OCI-LY3 (cell line): ENCODE measurements at regions not wholly inside any gene's neighbourhood (a gene's known extent, or its start where the extent isn't known, plus 50 kb on each side); places are given as distances from the start of the nearest gene placed in this dataset.
"Not testable (repeated sequence)": the region's sequence is repeated elsewhere in the genome, so short reads cannot be mapped to it uniquely, and the experiment has no call there.

Source experiments
- H2AFZ ChIP-seq: fragments of 200-600, 300-600 bp; shearing (Covaris generic); 2 replicates; pipeline ENCODE4 v1.6.0; 2014; ENCODE audit warnings: antibody characterized with exemption, low read depth, low read length
- H3K27ac ChIP-seq: fragments of 200-600, 300-600 bp; sonication (generic); 2 replicates; pipeline ENCODE4 v1.5.1; 2014; ENCODE audit warnings: mild to moderate bottlenecking, low read length, moderate library complexity, mixed read lengths
- H3K27me3 ChIP-seq: fragments of 200-600, 300-600 bp; sonication (generic); 2 replicates; pipeline ENCODE4 v1.6.1; 2014; ENCODE audit warnings: low read depth, low read length, mixed read lengths
- H3K36me3 ChIP-seq: fragments of 200-600, 300-600 bp; sonication (generic); replicated peaks from 2 replicates; pipeline ENCODE3; 2014; ENCODE audit warnings: low read depth, low read length, mixed read lengths
- H3K4me1 ChIP-seq: fragments of 300-600, 200-600 bp; sonication (generic); 2 replicates; pipeline ENCODE4 v1.6.1; 2014; ENCODE audit warnings: low read length, mixed read lengths
- H3K4me2 ChIP-seq: fragments of 200-600, 300-600 bp; sonication (generic); 2 replicates; pipeline ENCODE4 v1.6.1; 2014; ENCODE audit warnings: low read length, mixed read lengths
- H3K4me3 ChIP-seq: fragments of 300-600, 200-600 bp; sonication (generic); 2 replicates; pipeline ENCODE4 v1.5.1; 2014; ENCODE audit warnings: antibody characterized with exemption, mild to moderate bottlenecking, low read length, moderate library complexity
- H3K79me2 ChIP-seq: fragments of 300-600, 200-600 bp; shearing (Covaris generic); 2 replicates; pipeline ENCODE4 v1.6.1; 2014; ENCODE audit warnings: mild to moderate bottlenecking, low read length, mixed read lengths
- H3K9ac ChIP-seq: fragments of 300-600, 200-600 bp; shearing (Covaris generic); 2 replicates; pipeline ENCODE4 v1.6.0; 2014; ENCODE audit warnings: mild to moderate bottlenecking, low read length, moderate library complexity
- H3K9me3 ChIP-seq: fragments of 200-600, 300-600 bp; shearing (Covaris generic); 2 replicates; pipeline ENCODE4 v1.6.1; 2014; ENCODE audit warnings: low read length, mixed read lengths; ENCODE audit not compliant: insufficient read depth
- H4K20me1 ChIP-seq: fragments of 200-600, 300-600 bp; sonication (generic); 2 replicates; pipeline ENCODE4 v1.6.1; 2016; ENCODE audit warnings: low read length, mixed read lengths; ENCODE audit not compliant: insufficient read depth
- CTCF ChIP-seq: fragments of 200-600, 300-600 bp; sonication (generic); IDR thresholded peaks from 2 replicates; pipeline ENCODE4 v1.5.1; 2014; ENCODE audit warnings: antibody characterized with exemption, low read length, low read depth
- EZH2phosphoT487 ChIP-seq: fragments of 200-600 bp; shearing (Covaris generic); IDR thresholded peaks from 2 replicates; pipeline ENCODE4 v1.6.1; 2018; ENCODE audit warnings: antibody characterized with exemption, mixed run types, low read depth

- no peak overlapping the region for H3K27ac ChIP-seq
- H3K9me3 ChIP-seq, result 0 out of 2 replicates have a peak, but pooled peaks cover 3% of the 10 kb centered on the region
- H3K27me3 ChIP-seq, result no peaks in the 10 kb centered on the region
- H3K9ac ChIP-seq, result no peak overlapping the region
- no peak overlapping the region for H2AFZ ChIP-seq
- H3K36me3 ChIP-seq, result no peaks in the 10 kb centered on the region
- no peak overlapping the region for H3K4me3 ChIP-seq
- H3K4me2 ChIP-seq, result no peak overlapping the region
- no peaks in the 10 kb centered on the region for H3K4me1 ChIP-seq
- no peaks in the 10 kb centered on the region for H4K20me1 ChIP-seq
- TF ChIP-seq CTCF, result no peak
- no peak for TF ChIP-seq EZH2phosphoT487
- H3K79me2 ChIP-seq, result no peaks in the 10 kb centered on the region
Observed at GRCh38 chr20:12243327-12243726, 325.6 kb downstream of the BTBD3 start.

DNA sequence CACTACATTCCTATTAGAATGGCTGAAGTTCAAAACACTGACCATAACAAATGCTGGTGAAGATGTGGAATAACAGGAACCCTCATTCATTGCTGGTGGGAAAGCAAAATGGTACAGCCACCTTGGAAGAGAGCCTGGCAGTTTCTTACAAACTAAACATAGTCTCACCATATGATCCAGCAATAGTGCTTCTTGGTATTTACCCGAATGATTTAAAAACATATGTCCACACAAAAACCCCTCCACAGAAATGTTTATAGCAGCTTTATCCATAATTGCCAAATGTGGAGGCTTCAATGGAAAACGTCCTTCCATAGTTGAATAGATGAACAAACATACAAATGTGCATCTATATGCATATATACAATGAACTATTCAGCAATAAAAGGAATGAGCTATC lies 330.8 kb downstream of the BTBD3 start:
- Histone ChIP-seq H3K36me3 (no peaks in the 10 kb centered on the region), H3K27me3 (no peaks in the 10 kb centered on the region), H3K79me2 (no peaks in the 10 kb centered on the region), H3K4me3 (no peak overlapping the region), H2AFZ (no peak overlapping the region), H3K9me3 (0 out of 2 replicates have a peak, but pooled peaks cover 3% of the 10 kb centered on the region), H3K9ac (no peak overlapping the region), H3K4me1 (no peaks in the 10 kb centered on the region), H4K20me1 (no peaks in the 10 kb centered on the region), H3K4me2 (no peak overlapping the region), H3K27ac (no peak overlapping the region)
- TF ChIP-seq EZH2phosphoT487 (no peak), CTCF (no peak)

DNA sequence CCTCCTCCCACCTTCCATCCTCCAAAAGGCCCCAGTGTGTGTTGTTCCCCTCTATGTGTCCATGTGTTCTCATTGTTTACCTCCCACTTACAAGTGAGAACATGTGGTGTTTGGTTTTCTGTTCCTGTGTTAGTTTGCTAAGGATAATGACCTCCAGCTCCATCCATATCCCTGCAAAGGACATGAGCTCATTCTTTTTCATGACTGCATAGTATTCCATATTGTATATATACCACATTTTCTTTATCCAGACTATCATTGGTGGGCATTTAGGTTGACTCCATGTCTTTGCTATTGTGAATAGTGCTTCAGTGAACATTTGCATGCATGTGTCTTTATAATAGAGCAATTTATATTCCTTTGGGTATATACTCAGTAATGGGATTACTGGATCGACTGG lies 333.0 kb downstream of the BTBD3 start:
- not testable (repeated sequence) for H3K36me3 ChIP-seq, H3K9me3 ChIP-seq, H3K79me2 ChIP-seq, H3K4me1 ChIP-seq, H3K27me3 ChIP-seq, H3K4me3 ChIP-seq, H3K9ac ChIP-seq, H3K27ac ChIP-seq, H3K4me2 ChIP-seq, H4K20me1 ChIP-seq, H2AFZ ChIP-seq

- H2AFZ ChIP-seq, result no peak overlapping the region
- H3K36me3 ChIP-seq, result no peaks in the 10 kb centered on the region
- H3K27me3 ChIP-seq, result no peaks in the 10 kb centered on the region
- H3K9ac ChIP-seq, result no peak overlapping the region
- no peaks in the 10 kb centered on the region for H3K4me1 ChIP-seq
- no peaks in the 10 kb centered on the region for H3K9me3 ChIP-seq
- H3K27ac ChIP-seq, result no peak overlapping the region
- H3K79me2 ChIP-seq, result no peaks in the 10 kb centered on the region
- no peak overlapping the region for H3K4me2 ChIP-seq
- H3K4me3 ChIP-seq, result no peak overlapping the region
- no peak for TF ChIP-seq CTCF
- no peak for TF ChIP-seq EZH2phosphoT487
- no peaks in the 10 kb centered on the region for H4K20me1 ChIP-seq
Observed at GRCh38 chr20:12252793-12253192, 335.1 kb downstream of the BTBD3 start.

DNA sequence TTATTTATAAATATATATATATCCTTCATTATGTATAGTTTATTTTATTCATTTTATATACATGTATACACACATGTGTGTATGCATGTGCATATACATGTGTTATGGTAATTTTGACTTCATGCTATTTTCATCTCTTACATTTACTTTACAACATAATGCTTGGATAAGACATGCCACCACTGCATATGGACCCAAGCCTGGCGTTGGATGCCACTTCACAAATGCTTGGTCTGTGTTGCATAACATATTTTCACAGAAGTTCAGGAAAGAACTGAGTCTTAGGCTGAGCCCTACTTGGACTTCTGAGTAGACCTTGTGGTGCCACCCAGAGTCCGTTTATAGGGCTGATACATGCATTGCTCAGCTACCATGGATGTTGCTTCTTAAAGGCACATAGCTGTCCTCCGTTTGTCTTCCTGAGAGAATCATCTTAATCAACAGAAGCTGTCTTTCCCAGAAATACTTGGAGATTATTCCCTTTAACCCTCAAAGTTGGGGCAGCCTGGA lies 337.8 kb downstream of the BTBD3 start:
- TF ChIP-seq EZH2phosphoT487 (no peak), CTCF (no peak)
- no peak overlapping the region for H3K4me2 ChIP-seq
- no peak overlapping the region for H3K9ac ChIP-seq
- no peaks in the 10 kb centered on the region for H3K27me3 ChIP-seq
- no peaks in the 10 kb centered on the region for H3K36me3 ChIP-seq
- H3K4me1 ChIP-seq, result no peaks in the 10 kb centered on the region
- H4K20me1 ChIP-seq, result no peaks in the 10 kb centered on the region
- H3K9me3 ChIP-seq, result no peaks in the 10 kb centered on the region
- H3K27ac ChIP-seq, result no peak overlapping the region
- H2AFZ ChIP-seq, result no peak overlapping the region
- H3K79me2 ChIP-seq, result no peaks in the 10 kb centered on the region
- no peak overlapping the region for H3K4me3 ChIP-seq
